ENCODE measurements at regions not wholly inside any gene's neighbourhood (a gene's known extent, or its start where the extent isn't known, plus 50 kb on each side); places are given as distances from the start of the nearest gene placed in this dataset.

DNA sequence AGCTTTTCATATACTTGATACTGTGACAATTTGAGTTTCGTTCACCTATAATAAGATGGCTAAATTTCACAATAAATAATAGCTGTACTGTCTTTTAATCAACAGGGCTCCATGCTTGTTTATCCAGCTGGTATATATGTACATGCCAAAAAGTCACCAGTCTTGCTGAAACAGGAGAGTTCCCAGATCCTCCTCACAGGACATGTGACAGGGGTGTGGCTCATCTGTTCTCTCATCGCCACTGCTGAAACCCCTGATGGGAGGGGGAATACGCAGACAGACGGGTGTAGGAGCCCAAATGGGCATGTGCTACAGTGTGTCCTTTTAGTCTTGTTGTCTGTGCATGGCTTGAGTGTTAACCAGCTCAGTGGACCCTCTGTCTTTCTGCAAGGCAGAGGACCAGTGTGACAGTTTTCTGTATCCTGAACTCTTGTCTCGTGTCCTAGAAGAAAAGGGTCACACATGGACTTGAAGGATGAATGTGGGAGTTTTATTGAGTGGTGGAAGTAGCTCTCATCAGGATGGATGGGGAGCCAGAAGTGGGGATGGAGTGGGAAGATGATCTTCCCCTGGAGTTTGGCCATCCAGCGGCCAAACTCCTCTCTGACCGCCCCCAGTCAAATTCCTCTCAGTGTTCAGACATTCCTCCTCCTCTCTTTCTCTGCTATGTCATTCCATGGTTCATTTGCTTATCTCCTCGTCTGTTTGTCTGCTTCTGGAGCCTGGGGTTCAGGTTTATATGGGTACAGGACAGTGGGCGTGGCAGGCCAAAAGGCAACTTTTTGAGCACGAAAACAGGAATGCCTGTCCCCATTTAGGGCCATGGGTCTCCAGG, 113.1 kb upstream of the NECTIN3 start:
- TF ChIP-seq, protein P1, sequence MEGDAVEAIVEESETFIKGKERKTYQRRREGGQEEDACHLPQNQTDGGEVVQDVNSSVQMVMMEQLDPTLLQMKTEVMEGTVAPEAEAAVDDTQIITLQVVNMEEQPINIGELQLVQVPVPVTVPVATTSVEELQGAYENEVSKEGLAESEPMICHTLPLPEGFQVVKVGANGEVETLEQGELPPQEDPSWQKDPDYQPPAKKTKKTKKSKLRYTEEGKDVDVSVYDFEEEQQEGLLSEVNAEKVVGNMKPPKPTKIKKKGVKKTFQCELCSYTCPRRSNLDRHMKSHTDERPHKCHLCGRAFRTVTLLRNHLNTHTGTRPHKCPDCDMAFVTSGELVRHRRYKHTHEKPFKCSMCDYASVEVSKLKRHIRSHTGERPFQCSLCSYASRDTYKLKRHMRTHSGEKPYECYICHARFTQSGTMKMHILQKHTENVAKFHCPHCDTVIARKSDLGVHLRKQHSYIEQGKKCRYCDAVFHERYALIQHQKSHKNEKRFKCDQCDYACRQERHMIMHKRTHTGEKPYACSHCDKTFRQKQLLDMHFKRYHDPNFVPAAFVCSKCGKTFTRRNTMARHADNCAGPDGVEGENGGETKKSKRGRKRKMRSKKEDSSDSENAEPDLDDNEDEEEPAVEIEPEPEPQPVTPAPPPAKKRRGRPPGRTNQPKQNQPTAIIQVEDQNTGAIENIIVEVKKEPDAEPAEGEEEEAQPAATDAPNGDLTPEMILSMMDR (conservative IDR thresholded peaks at IDR 0.05; ENCODE audit: low read length): no peak
- no peak for TF ChIP-seq EZH2phosphoT487 (IDR thresholded peaks at IDR 0.05; ENCODE audit: borderline replicate concordance, low read depth, low read length)
